Ishikawa (cell line): ENCODE measurements at regions not wholly inside any gene's neighbourhood (a gene's known extent, or its start where the extent isn't known, plus 50 kb on each side); places are given as distances from the start of the nearest gene placed in this dataset.
A peak's percentile ranks its signal among the peaks of the same experiment; 100 is the strongest.

ENCODE experiments used
- CEBPB ChIP-seq: IDR thresholded peaks from 2 replicates; pipeline ENCODE4 v1.6.1; 2012
- CREB1 ChIP-seq: IDR thresholded peaks from 2 replicates; pipeline ENCODE4 v1.6.1; 2012; ENCODE audit warnings: low read depth
- EGR1 ChIP-seq: IDR thresholded peaks from 2 replicates; pipeline ENCODE4 v1.6.1; 2012
- EP300 ChIP-seq: IDR thresholded peaks from 2 replicates; pipeline ENCODE4 v1.6.1; 2012; ENCODE audit warnings: borderline replicate concordance
- FOXM1 ChIP-seq: IDR thresholded peaks from 2 replicates; pipeline ENCODE4 v1.6.1; 2012; ENCODE audit warnings: low read depth, borderline replicate concordance
- NFIC ChIP-seq: IDR thresholded peaks from 2 replicates; pipeline ENCODE4 v1.6.1; 2012
- RAD21 ChIP-seq: IDR thresholded peaks from 2 replicates; pipeline ENCODE4 v1.6.1; 2012; ENCODE audit warnings: low read depth
- TAF1 ChIP-seq: IDR thresholded peaks from 2 replicates; pipeline ENCODE4 v1.6.1; 2012; ENCODE audit warnings: low read depth, mild to moderate bottlenecking
- TCF12 ChIP-seq: IDR thresholded peaks from 2 replicates; pipeline ENCODE4 v1.6.1; 2012; ENCODE audit warnings: low read depth
- TEAD4 ChIP-seq: IDR thresholded peaks from 2 replicates; pipeline ENCODE4 v1.6.1; 2012
- YY1 ChIP-seq: IDR thresholded peaks from 2 replicates; pipeline ENCODE4 v1.6.1; 2012; ENCODE audit warnings: low read depth
- ZBTB7A ChIP-seq: IDR thresholded peaks from 2 replicates; pipeline ENCODE4 v1.6.1; 2012; ENCODE audit warnings: low read depth
- TF ChIP-seq, protein P1 (sequence below): IDR thresholded peaks from 2 replicates; pipeline ENCODE4 v1.6.1; 2012
- TF ChIP-seq, protein P2 (sequence below): IDR thresholded peaks from 2 replicates; pipeline ENCODE4 v1.6.1; 2012
- TF ChIP-seq, protein P3 (sequence below): IDR thresholded peaks from 2 replicates; pipeline ENCODE4 v1.6.1; 2012; ENCODE audit warnings: low read depth, mild to moderate bottlenecking

DNA sequence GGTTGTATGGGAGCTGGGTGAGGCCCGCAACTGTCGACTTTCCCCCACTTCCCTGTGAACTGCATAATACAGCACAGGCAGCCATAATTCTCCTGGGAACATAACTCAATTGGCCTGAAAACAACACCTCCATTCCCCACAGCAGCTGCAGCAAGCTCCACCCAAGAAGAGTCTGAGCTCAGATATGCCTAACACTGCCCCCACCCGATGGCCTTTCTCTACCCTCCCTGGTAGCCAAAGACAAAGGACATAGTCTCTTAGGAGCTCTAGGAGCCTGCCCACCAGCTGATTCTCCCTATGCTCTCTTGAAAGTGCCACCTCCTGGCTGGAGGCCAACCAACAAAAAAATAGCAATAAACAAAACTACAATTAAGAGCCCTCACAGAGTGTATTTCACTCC, 542.7 kb upstream of the LMO3 start:
- TF ChIP-seq TAF1 (no peak), FOXM1 (no peak), CEBPB (no peak), EP300 (no peak), CREB1 (no peak), RAD21 (0 out of 2 replicates have a peak, but pooled peaks have one; percentile 5)
- TF ChIP-seq, protein P1, sequence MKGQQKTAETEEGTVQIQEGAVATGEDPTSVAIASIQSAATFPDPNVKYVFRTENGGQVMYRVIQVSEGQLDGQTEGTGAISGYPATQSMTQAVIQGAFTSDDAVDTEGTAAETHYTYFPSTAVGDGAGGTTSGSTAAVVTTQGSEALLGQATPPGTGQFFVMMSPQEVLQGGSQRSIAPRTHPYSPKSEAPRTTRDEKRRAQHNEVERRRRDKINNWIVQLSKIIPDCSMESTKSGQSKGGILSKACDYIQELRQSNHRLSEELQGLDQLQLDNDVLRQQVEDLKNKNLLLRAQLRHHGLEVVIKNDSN: no peak

DNA sequence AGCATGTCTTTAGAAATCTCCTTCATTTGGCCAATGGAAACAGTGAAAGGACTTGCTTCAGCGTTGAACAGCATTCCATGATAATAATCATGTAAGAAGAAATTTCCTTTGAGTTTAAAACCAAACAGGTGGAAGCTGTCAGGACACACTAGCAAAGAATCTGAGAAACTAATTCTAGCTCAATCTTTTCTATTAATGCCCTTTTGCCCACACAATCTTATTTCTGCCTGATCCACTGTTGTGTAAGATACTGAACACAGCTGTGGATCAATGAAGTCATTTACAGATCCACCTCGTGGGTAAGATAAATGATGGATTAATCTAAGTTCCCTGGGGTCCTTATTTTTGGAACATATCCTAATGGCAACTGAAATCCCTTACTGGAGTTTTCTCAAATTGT, 536.9 kb upstream of the LMO3 start:
- no peak for TF ChIP-seq YY1

DNA sequence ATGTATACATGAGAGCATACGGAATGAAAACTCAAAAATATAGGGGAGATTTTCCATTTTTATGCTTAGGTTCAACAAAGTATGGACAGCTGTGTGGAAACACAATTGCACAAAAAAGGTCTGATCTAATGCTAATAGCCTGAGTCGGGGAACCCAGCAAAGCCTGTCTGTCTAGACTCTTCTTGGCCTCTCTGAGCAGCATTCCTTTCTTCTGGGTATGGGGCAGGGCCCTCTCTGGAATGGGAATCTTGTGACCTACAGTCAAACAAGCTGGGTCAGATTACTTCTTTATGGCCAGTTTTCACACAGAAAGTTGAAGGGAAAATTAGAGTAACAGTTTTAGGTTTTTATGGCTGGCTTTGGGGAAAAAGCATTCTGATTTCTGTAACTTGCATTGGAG, 534.0 kb upstream of the LMO3 start:
- TF ChIP-seq ZBTB7A (no peak), TEAD4 (peak; percentile 46; the same call in 1 of the 2 replicates)

DNA sequence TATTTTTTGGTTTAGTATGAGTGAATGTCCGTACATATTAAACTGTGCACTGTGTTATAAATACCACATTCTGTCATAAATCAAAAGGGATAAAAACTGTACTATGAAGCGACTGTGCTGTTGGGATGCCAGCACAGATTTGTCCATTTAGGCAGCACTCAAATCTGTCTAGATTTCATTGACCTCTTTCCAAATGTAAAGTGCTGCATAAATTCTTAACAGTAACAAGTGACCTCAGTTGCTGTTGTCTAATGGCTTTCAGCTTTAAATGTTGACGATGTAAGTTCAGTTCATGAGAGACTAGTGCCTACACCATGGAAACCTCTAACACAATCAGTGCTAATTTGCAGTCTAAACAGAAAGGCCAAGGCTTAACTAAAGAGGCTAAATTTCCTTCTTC, 531.4 kb upstream of the LMO3 start:
- TF ChIP-seq EP300 (no peak), TEAD4 (no peak), TCF12 (no peak), ZBTB7A (no peak), TAF1 (no peak), YY1 (no peak), NFIC (no peak), CEBPB (no peak), FOXM1 (no peak), RAD21 (no peak), EGR1 (no peak), CREB1 (no peak)
- TF ChIP-seq, protein P2, sequence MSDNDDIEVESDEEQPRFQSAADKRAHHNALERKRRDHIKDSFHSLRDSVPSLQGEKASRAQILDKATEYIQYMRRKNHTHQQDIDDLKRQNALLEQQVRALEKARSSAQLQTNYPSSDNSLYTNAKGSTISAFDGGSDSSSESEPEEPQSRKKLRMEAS: no peak
- TF ChIP-seq, protein P1: no peak
- TF ChIP-seq, protein P3, sequence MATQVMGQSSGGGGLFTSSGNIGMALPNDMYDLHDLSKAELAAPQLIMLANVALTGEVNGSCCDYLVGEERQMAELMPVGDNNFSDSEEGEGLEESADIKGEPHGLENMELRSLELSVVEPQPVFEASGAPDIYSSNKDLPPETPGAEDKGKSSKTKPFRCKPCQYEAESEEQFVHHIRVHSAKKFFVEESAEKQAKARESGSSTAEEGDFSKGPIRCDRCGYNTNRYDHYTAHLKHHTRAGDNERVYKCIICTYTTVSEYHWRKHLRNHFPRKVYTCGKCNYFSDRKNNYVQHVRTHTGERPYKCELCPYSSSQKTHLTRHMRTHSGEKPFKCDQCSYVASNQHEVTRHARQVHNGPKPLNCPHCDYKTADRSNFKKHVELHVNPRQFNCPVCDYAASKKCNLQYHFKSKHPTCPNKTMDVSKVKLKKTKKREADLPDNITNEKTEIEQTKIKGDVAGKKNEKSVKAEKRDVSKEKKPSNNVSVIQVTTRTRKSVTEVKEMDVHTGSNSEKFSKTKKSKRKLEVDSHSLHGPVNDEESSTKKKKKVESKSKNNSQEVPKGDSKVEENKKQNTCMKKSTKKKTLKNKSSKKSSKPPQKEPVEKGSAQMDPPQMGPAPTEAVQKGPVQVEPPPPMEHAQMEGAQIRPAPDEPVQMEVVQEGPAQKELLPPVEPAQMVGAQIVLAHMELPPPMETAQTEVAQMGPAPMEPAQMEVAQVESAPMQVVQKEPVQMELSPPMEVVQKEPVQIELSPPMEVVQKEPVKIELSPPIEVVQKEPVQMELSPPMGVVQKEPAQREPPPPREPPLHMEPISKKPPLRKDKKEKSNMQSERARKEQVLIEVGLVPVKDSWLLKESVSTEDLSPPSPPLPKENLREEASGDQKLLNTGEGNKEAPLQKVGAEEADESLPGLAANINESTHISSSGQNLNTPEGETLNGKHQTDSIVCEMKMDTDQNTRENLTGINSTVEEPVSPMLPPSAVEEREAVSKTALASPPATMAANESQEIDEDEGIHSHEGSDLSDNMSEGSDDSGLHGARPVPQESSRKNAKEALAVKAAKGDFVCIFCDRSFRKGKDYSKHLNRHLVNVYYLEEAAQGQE: no peak

DNA sequence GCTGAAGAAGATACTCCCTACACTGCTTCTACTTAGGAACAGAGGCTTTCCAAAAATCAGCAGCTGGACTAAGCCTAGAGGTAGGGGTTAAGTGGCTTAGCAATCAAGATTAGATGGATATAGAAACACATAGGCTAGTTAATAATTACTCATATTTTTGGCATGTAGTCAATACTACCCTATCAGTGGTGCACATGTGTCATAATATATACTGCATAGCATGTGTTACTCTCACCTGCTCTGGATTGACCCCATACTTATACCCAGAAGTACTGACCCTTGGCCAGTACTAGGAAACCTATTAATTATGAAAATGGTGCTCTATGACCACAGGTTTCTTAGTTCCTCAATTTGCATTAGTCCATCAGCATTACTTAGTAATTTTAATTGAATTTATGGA, 528.4 kb upstream of the LMO3 start:
- TF ChIP-seq TEAD4: no peak
- no peak for TF ChIP-seq EGR1
- no peak for TF ChIP-seq FOXM1
- no peak for TF ChIP-seq NFIC
- TF ChIP-seq ZBTB7A: no peak
- no peak for TF ChIP-seq TAF1
- TF ChIP-seq, protein P1: no peak
- TF ChIP-seq CEBPB: no peak
- TF ChIP-seq CREB1: no peak
- no peak for TF ChIP-seq EP300
- TF ChIP-seq, protein P3: no peak
- TF ChIP-seq YY1: no peak

DNA sequence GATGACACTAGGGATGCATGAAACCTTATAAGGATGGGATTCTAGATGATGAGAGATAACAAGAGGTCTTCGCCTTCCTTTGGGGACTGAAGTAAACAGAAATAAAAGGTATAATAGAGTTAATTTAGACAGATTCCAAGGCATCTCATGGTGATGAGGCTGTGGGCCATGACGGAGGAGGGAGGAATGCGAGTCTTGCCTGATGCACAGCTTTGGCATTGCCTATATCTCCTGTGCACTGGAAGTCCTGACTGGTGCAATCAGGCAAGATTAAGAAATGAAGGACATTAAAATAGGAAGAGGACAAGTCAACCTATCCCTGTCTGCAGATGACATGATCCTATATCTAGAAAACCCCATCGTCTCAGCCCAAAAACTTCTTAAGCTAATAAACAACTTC, 526.4 kb upstream of the LMO3 start:
- TF ChIP-seq EP300: no peak

DNA sequence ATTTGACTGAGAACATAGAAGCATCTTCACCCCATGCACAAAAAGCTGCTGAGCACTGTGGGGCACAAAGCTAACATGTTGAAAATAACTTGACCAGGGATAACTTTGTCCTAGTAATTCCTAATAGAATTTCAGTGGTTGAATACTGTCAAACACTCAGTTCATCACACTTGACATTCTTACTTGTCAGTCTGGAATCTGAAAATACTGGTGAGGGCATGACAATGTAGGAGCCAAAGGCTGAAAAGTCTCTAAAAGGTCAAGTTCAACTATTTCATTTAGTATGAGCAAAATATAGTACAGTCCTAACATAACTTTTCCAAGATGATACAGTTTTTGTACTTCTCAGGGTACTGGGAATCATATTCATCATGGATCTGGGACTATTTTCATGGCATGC, 504.4 kb upstream of the LMO3 start:
- TF ChIP-seq EP300 (no peak), CREB1 (no peak), YY1 (no peak)
- TF ChIP-seq, protein P1: no peak
